ENCODE measurements at regions not wholly inside any gene's neighbourhood (a gene's known extent, or its start where the extent isn't known, plus 50 kb on each side); places are given as distances from the start of the nearest gene placed in this dataset.
"Not testable (repeated sequence)": the region's sequence is repeated elsewhere in the genome, so short reads cannot be mapped to it uniquely, and the experiment has no call there.

GRCh38 chr13:61546413-61546812 is 130.8 kb upstream of the PCDH20 start:
- TF ChIP-seq CTCF (IDR thresholded peaks at IDR 0.05; ENCODE audit: insufficient read depth, low read length, severe bottlenecking), result no peak
- H3K36me3 ChIP-seq (ENCODE audit: control insufficient read depth, insufficient read depth, low read length), result no peaks in the 10 kb centered on the region
- no peak overlapping the region for H3K4me3 ChIP-seq (ENCODE audit: low read depth, low read length)
- DNase-seq (ENCODE audit: low read depth) (no peak), FAIRE-seq (no peak)
- H3K27me3 ChIP-seq (ENCODE audit: control insufficient read depth, insufficient read depth, low read length), result no peaks in the 10 kb centered on the region

- Histone ChIP-seq H3K4me3 (ENCODE audit: low read depth, low read length) (no peak overlapping the region), H3K36me3 (ENCODE audit: control insufficient read depth, insufficient read depth, low read length) (no peaks in the 10 kb centered on the region), H3K27me3 (ENCODE audit: control insufficient read depth, insufficient read depth, low read length) (no peaks in the 10 kb centered on the region)
- no peak for TF ChIP-seq CTCF (IDR thresholded peaks at IDR 0.05; ENCODE audit: insufficient read depth, low read length, severe bottlenecking)
- no peak for FAIRE-seq
- peak; percentile 56 for DNase-seq (ENCODE audit: low read depth)
These were observed 120.8 kb upstream of the PCDH20 start for GRCh38 chr13:61536433-61536832.

- TF ChIP-seq CTCF (IDR thresholded peaks at IDR 0.05; ENCODE audit: insufficient read depth, low read length, severe bottlenecking), result no peak
- FAIRE-seq (no peak), DNase-seq (ENCODE audit: low read depth) (peak; percentile 89)
- no peaks in the 10 kb centered on the region for H3K36me3 ChIP-seq (ENCODE audit: control insufficient read depth, insufficient read depth, low read length)
- no peaks in the 10 kb centered on the region for H3K27me3 ChIP-seq (ENCODE audit: control insufficient read depth, insufficient read depth, low read length)
- no peak overlapping the region for H3K4me3 ChIP-seq (ENCODE audit: low read depth, low read length)
These were observed 115.9 kb upstream of the PCDH20 start for GRCh38 chr13:61531383-61532065.

GRCh38 chr13:61519214-61519613 is 103.6 kb upstream of the PCDH20 start:
- FAIRE-seq; H3K4me3 ChIP-seq (ENCODE audit: low read depth, low read length); DNase-seq (ENCODE audit: low read depth); H3K27me3 ChIP-seq (ENCODE audit: control insufficient read depth, insufficient read depth, low read length); H3K36me3 ChIP-seq (ENCODE audit: control insufficient read depth, insufficient read depth, low read length): not testable (repeated sequence)

- TF ChIP-seq CTCF (IDR thresholded peaks at IDR 0.05; ENCODE audit: insufficient read depth, low read length, severe bottlenecking), result no peak
- Histone ChIP-seq H3K36me3 (ENCODE audit: control insufficient read depth, insufficient read depth, low read length) (no peaks in the 10 kb centered on the region), H3K27me3 (ENCODE audit: control insufficient read depth, insufficient read depth, low read length) (no peaks in the 10 kb centered on the region), H3K4me3 (ENCODE audit: low read depth, low read length) (no peak overlapping the region)
- FAIRE-seq (no peak), DNase-seq (ENCODE audit: low read depth) (no peak)
These were observed 93.3 kb upstream of the PCDH20 start for GRCh38 chr13:61508936-61509335.

- H3K27me3 ChIP-seq (ENCODE audit: control insufficient read depth, insufficient read depth, low read length), result no peaks in the 10 kb centered on the region
- no peak for DNase-seq (ENCODE audit: low read depth)
- no peaks in the 10 kb centered on the region for H3K36me3 ChIP-seq (ENCODE audit: control insufficient read depth, insufficient read depth, low read length)
- FAIRE-seq, result no peak
- no peak for TF ChIP-seq CTCF (IDR thresholded peaks at IDR 0.05; ENCODE audit: insufficient read depth, low read length, severe bottlenecking)
- no peak overlapping the region for H3K4me3 ChIP-seq (ENCODE audit: low read depth, low read length)
These were observed 84.5 kb upstream of the PCDH20 start for GRCh38 chr13:61500176-61500575.
